OCI-LY7 (cell line): ENCODE measurements at regions not wholly inside any gene's neighbourhood (a gene's known extent, or its start where the extent isn't known, plus 50 kb on each side); places are given as distances from the start of the nearest gene placed in this dataset.

Experiments
- EZH2phosphoT487 ChIP-seq: fragments of 200-600 bp; sonication (generic); IDR thresholded peaks from 2 replicates; pipeline ENCODE4 v1.6.1; 2018; ENCODE audit warnings: low read depth, borderline replicate concordance, mild to moderate bottlenecking, mixed run types, antibody characterized with exemption, low read length, moderate library complexity, mixed read lengths
- TF ChIP-seq, protein P1 (sequence below): fragments of 200-600 bp; sonication (generic); conservative IDR thresholded peaks from 2 replicates; pipeline ENCODE4 v1.5.1; 2014; ENCODE audit warnings: mild to moderate bottlenecking, antibody characterized with exemption, low read length, moderate library complexity, mixed read lengths

DNA sequence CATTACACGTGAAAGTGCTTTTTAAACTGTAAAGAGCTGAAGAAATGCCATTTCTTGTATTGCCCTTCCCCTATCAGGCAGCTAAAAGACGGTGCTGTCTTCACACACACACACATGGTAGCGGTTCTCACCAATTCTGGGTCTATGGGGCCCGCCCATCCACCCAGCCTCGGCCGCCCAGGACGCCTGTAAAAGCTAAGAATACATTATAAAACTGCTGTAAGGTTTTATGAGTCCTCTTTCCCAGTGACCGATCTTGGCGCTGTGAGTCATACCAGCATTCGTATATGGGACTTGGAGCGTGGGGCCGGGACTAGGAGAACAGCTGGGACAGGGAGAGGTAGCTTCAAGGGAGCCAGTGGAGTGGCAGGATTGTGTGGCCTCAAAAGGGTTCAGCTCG is 149.7 kb upstream of the CADM1 start:
- TF ChIP-seq, protein P1, sequence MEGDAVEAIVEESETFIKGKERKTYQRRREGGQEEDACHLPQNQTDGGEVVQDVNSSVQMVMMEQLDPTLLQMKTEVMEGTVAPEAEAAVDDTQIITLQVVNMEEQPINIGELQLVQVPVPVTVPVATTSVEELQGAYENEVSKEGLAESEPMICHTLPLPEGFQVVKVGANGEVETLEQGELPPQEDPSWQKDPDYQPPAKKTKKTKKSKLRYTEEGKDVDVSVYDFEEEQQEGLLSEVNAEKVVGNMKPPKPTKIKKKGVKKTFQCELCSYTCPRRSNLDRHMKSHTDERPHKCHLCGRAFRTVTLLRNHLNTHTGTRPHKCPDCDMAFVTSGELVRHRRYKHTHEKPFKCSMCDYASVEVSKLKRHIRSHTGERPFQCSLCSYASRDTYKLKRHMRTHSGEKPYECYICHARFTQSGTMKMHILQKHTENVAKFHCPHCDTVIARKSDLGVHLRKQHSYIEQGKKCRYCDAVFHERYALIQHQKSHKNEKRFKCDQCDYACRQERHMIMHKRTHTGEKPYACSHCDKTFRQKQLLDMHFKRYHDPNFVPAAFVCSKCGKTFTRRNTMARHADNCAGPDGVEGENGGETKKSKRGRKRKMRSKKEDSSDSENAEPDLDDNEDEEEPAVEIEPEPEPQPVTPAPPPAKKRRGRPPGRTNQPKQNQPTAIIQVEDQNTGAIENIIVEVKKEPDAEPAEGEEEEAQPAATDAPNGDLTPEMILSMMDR, result no peak
- no peak for TF ChIP-seq EZH2phosphoT487
